Stimulated activated CD4-positive, alpha-beta T cell treated with anti-CD3 and anti-CD28 coated beads, TNF-alpha, amount 100 ng/mL, for 1 hour (primary cell): ENCODE measurements at regions not wholly inside any gene's neighbourhood (a gene's known extent, or its start where the extent isn't known, plus 50 kb on each side); places are given as distances from the start of the nearest gene placed in this dataset.

ENCODE experiments used
- DNase-seq, 3 donors: peaks; one replicate each; pipeline ENCODE4 v3.0.0-alpha.2; 2020; ENCODE audit warnings: low read depth in 3 of 3, low spot score in 1 of 3

- DNase-seq, result no peak
These were observed 290.4 kb downstream of the AACS start for GRCh38 chr12:125355614-125356013.

GRCh38 chr12:125356111-125356510 lies 290.9 kb downstream of the AACS start:
- DNase-seq, result no peak

- no peak for DNase-seq
These were observed 292.3 kb downstream of the AACS start for GRCh38 chr12:125357561-125357960.

- no peak for DNase-seq
These were observed 295.3 kb downstream of the AACS start for GRCh38 chr12:125360540-125360939.

GRCh38 chr12:125371033-125371432 lies 305.8 kb downstream of the AACS start:
- no peak for DNase-seq

- no peak for DNase-seq
These were observed 306.9 kb downstream of the AACS start for GRCh38 chr12:125372085-125372484.

- no peak for DNase-seq
These were observed 308.1 kb downstream of the AACS start for GRCh38 chr12:125373375-125373774.

GRCh38 chr12:125376422-125376821 lies 311.2 kb downstream of the AACS start:
- DNase-seq, result no peak

- no peak for DNase-seq
These were observed 311.9 kb downstream of the AACS start for GRCh38 chr12:125377093-125377492.

GRCh38 chr12:125381373-125381772 lies 316.1 kb downstream of the AACS start:
- no peak for DNase-seq

- DNase-seq, result no peak
These were observed 317.7 kb downstream of the AACS start for GRCh38 chr12:125382926-125383325.

- DNase-seq, result no peak
These were observed 321.4 kb downstream of the AACS start for GRCh38 chr12:125386652-125387051.

- DNase-seq, result no peak
These were observed 322.0 kb downstream of the AACS start for GRCh38 chr12:125387206-125387605.

GRCh38 chr12:125389061-125389697 lies 323.9 kb downstream of the AACS start:
- no peak for DNase-seq

- no peak for DNase-seq
These were observed 328.3 kb downstream of the AACS start for GRCh38 chr12:125393569-125393968.

GRCh38 chr12:125395583-125396215 lies 330.5 kb downstream of the AACS start:
- DNase-seq, result no peak

GRCh38 chr12:125399489-125399888 lies 334.3 kb downstream of the AACS start:
- DNase-seq, result no peak

- DNase-seq, result no peak
These were observed 337.9 kb downstream of the AACS start for GRCh38 chr12:125402874-125403789.

- DNase-seq, result no peak
These were observed 338.6 kb downstream of the AACS start for GRCh38 chr12:125403843-125404242.

GRCh38 chr12:125406131-125406530 lies 340.9 kb downstream of the AACS start:
- no peak for DNase-seq

GRCh38 chr12:125408718-125409117 lies 343.5 kb downstream of the AACS start:
- DNase-seq, result no peak

GRCh38 chr12:125412506-125412905 lies 347.3 kb downstream of the AACS start:
- DNase-seq, result no peak
